ENCODE measurements at regions not wholly inside any gene's neighbourhood (a gene's known extent, or its start where the extent isn't known, plus 50 kb on each side); places are given as distances from the start of the nearest gene placed in this dataset.

DNA sequence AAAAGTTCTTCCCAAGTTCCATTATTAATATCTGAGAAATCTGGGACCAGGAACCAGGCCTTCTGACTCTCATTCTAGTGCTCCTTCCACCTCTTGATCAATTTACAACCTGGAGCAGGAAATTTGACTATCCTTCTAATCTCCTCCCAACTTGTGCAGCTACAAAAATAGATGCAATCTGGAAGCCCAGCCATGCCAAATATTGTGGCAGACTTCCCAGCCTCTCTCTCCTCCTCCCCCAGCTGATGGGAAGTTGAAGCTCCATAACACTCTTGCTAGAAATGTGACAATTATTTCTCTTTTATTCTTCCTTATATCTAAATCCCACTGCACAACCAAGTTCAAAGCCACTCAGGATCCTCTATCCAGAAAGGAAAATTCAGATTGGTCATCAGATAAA, 252.1 kb downstream of the SEC61B start:
- TF ChIP-seq, protein P1, sequence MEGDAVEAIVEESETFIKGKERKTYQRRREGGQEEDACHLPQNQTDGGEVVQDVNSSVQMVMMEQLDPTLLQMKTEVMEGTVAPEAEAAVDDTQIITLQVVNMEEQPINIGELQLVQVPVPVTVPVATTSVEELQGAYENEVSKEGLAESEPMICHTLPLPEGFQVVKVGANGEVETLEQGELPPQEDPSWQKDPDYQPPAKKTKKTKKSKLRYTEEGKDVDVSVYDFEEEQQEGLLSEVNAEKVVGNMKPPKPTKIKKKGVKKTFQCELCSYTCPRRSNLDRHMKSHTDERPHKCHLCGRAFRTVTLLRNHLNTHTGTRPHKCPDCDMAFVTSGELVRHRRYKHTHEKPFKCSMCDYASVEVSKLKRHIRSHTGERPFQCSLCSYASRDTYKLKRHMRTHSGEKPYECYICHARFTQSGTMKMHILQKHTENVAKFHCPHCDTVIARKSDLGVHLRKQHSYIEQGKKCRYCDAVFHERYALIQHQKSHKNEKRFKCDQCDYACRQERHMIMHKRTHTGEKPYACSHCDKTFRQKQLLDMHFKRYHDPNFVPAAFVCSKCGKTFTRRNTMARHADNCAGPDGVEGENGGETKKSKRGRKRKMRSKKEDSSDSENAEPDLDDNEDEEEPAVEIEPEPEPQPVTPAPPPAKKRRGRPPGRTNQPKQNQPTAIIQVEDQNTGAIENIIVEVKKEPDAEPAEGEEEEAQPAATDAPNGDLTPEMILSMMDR (IDR thresholded peaks at IDR 0.05; ENCODE audit: borderline replicate concordance, control extremely low read depth, extremely low read depth, insufficient read depth, missing control alignments) = no peak
- in situ Hi-C loops (cut with MboI; ENCODE audit: low sequenced_read_pairs, unreplicated experiment) = no loop called here
- DNase-seq (ENCODE audit: low spot score) = no peak

- in situ Hi-C loops (cut with MboI; ENCODE audit: low sequenced_read_pairs, unreplicated experiment) = no loop called here
- TF ChIP-seq, protein P1 (IDR thresholded peaks at IDR 0.05; ENCODE audit: borderline replicate concordance, control extremely low read depth, extremely low read depth, insufficient read depth, missing control alignments) = no peak
- no peak for DNase-seq (ENCODE audit: low spot score)
These were observed 253.5 kb downstream of the SEC61B start for GRCh38 chr9:99475401-99476065.

- TF ChIP-seq, protein P1 (IDR thresholded peaks at IDR 0.05; ENCODE audit: borderline replicate concordance, control extremely low read depth, extremely low read depth, insufficient read depth, missing control alignments) = no peak
- in situ Hi-C loops (cut with MboI; ENCODE audit: low sequenced_read_pairs, unreplicated experiment) = no loop called here
- DNase-seq (ENCODE audit: low spot score) = no peak
These were observed 256.5 kb downstream of the SEC61B start for GRCh38 chr9:99478469-99479027.

- TF ChIP-seq, protein P1 (IDR thresholded peaks at IDR 0.05; ENCODE audit: borderline replicate concordance, control extremely low read depth, extremely low read depth, insufficient read depth, missing control alignments) = no peak
- no peak for DNase-seq (ENCODE audit: low spot score)
- in situ Hi-C loops (cut with MboI; ENCODE audit: low sequenced_read_pairs, unreplicated experiment) = no loop called here
These were observed 257.8 kb downstream of the SEC61B start for GRCh38 chr9:99479929-99480328.

DNA sequence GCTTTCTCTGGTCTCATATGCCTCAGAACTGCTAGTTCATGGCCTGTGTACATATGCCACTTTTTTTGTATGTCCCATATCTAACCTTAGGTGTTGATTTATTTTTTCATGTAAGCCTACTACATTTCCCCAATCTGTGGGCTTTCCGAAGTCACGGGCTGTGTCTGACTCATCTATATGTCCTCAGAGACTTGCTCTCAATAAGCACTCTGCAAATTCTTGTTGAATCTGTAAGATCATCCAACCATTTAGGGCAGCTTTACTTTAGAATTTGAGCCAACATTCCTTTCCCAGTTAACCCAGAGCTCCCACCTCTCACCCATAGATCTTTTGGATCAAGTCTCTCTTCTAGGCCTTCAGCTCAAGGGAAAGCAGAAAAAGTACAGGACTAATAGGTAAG, 263.4 kb downstream of the SEC61B start:
- TF ChIP-seq, protein P1 (IDR thresholded peaks at IDR 0.05; ENCODE audit: borderline replicate concordance, control extremely low read depth, extremely low read depth, insufficient read depth, missing control alignments) = no peak
- in situ Hi-C loops (cut with MboI; ENCODE audit: low sequenced_read_pairs, unreplicated experiment) = no loop called here
- DNase-seq (ENCODE audit: low spot score) = no peak

DNA sequence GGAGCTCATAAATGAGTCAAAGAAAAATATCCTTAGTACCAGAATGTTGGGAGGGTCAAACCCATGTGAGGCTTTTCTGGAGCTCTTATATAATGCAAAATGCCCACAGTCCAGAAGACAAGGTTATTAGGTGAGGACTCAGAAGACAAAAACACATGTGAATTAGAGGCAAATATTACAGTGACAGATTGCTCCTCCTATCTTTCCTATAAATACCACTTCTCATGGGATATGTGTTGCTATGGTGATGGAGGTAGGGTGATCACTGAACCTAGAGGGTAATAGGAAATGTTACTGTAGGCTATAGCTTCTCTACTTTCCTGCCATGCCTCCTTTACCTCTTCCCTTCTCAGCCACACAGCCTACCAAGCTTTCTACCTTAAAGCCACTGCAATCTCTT, 264.6 kb downstream of the SEC61B start:
- TF ChIP-seq, protein P1 (IDR thresholded peaks at IDR 0.05; ENCODE audit: borderline replicate concordance, control extremely low read depth, extremely low read depth, insufficient read depth, missing control alignments) = no peak
- no peak for DNase-seq (ENCODE audit: low spot score)
- in situ Hi-C loops (cut with MboI; ENCODE audit: low sequenced_read_pairs, unreplicated experiment) = no loop called here

Data from GM13976 (cell line).